HEK293T (cell line): ENCODE measurements at regions not wholly inside any gene's neighbourhood (a gene's known extent, or its start where the extent isn't known, plus 50 kb on each side); places are given as distances from the start of the nearest gene placed in this dataset.

Source experiments
- FOXA1 ChIP-seq: fragments of 450-650 bp; IDR thresholded peaks from 2 replicates; pipeline ENCODE4 v1.6.1; 2016; ENCODE audit warnings: mild to moderate bottlenecking
- FOXK2 ChIP-seq: fragments of 450-650 bp; IDR thresholded peaks from 2 replicates; pipeline ENCODE4 v1.6.1; 2016; ENCODE audit warnings: mild to moderate bottlenecking
- TF ChIP-seq, protein P1 (sequence below): fragments of 450-650 bp; IDR thresholded peaks from 2 replicates; pipeline ENCODE4 v1.6.1; 2016

DNA sequence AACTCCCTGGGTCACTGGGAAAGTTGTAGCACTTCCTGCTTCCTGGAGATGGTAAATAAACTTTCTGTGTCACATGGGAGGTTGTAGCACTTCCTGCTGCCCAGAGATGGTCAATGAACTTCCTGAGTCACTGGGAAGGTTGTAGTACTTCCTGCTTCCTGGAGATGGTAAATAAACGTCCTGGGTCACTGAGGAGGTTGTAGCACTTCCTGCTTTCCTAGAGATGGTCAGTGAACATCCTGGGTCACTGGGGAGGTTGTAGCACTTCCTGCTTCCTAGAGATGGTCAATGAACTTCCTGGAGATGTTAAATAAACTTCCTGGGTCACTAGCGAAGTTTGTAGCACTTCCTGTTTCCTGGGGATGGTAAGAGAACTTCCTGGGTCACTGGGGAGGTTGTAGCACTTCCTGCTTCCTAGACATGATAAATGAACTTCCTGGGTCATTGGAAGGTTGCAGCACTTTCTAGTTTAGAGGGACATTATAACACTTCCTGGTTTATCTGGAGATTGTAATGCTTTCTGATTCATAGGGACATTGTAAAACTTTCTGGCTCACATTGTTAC is 62.3 kb upstream of the CD99 start:
- TF ChIP-seq, protein P1, sequence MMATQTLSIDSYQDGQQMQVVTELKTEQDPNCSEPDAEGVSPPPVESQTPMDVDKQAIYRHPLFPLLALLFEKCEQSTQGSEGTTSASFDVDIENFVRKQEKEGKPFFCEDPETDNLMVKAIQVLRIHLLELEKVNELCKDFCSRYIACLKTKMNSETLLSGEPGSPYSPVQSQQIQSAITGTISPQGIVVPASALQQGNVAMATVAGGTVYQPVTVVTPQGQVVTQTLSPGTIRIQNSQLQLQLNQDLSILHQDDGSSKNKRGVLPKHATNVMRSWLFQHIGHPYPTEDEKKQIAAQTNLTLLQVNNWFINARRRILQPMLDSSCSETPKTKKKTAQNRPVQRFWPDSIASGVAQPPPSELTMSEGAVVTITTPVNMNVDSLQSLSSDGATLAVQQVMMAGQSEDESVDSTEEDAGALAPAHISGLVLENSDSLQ = no peak
- TF ChIP-seq FOXA1 = no peak
- no peak for TF ChIP-seq FOXK2
